HG03521 (cell line): ENCODE measurements at regions not wholly inside any gene's neighbourhood (a gene's known extent, or its start where the extent isn't known, plus 50 kb on each side); places are given as distances from the start of the nearest gene placed in this dataset.
"Not testable (repeated sequence)": the region's sequence is repeated elsewhere in the genome, so short reads cannot be mapped to it uniquely, and the experiment has no call there.

Source experiments
- ATAC-seq: cut with Tn5 transposase; IDR thresholded peaks from one replicate; pipeline ENCODE4 v1.9.1; 2021; ENCODE audit warnings: mild to moderate bottlenecking, moderate library complexity; ENCODE audit not compliant: unreplicated experiment

DNA sequence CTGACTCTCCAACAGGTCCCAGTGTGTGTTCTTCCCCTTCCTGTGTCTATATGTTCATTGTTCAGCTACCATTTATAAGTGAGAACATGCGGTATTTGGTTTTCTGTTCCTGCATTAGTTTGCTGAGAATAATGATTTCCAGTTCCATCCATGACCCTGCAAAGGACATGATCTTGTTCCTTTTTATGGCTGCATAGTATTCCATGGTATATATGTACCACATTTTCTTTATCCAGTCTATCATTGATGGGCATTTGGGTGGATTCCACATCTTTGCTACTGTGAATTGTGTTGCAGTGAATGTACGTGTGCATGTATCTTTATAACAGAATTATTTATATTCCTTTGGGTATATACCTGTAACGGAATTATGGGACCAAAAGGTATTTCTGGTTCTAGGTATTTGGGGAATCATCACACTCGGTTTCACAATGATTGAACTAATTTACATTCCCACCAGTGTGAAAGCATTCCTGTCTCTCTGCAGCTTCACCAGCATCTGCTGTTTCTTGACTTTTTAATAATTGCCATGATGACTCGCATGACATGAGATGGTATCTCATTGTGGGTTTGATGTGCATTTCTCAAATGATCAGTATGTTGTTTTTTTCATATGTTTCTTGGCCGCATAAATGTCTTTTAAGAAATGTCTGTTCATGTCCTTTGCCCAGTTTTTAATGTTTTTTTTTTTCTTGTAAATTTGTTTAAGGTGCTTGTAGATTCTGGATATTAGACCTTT lies 60.2 kb downstream of the LSMEM1 start:
- ATAC-seq = no peak

DNA sequence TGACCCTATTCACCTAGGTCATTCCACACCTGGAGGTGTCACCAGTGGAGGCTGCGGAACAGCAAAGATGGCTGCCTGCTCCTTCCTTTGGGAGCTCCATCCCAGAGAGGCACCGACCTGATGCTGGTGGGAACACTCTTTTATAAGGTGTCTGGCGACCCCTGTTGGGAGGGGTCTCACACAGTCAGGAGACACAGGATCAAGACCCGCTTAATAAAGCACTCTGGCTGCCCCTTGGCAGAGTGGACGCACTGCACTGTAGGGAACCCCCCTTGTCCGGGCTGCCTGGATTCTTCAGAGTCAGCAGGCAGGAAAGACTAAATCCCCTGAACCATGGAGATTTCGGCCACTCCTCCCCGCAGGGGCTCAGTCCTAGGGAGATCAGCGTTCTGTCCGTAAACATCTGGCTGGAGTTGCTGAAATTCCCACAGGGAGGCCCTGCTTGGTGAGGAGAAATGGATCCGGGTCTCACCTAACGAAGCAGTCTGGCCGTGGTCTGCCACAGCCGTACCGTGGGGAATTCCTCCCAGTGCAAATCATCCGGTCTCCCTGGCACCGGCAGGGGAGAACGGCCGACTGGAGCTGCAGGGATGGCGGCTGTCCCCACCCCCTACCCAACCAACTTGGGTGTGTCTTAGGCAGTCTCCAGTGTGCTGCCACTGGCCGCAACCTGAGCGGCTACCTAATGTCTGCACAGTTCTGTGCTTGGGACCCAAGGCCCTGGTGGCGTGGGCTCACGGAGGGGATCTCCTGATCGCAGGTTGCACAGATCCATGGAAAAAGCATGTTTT lies 66.1 kb downstream of the LSMEM1 start:
- ATAC-seq = no peak

- ATAC-seq = no peak
These were observed 67.1 kb downstream of the LSMEM1 start for GRCh38 chr7:112547916-112548315.

- ATAC-seq = peak; percentile 91
These were observed 69.8 kb downstream of the LSMEM1 start for GRCh38 chr7:112550468-112551060.

DNA sequence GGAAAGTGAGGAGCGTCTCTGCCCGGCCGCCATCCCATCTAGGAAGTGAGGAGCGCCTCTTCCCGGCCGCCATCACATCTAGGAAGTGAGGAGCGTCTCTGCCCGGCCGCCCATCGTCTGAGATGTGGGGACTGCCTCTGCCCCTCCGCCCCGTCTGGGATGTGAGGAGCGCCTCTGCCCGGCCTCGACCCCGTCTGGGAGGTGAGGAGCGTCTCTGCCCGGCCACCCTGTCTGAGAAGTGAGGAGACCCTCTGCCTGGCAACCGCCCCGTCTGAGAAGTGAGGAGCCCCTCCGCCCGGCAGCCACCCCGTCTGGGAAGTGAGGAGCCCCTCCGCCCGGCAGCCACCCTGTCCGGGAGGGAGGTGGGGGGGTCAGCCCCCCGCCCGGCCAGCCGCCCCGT lies 70.7 kb downstream of the LSMEM1 start:
- not testable (repeated sequence) for ATAC-seq

DNA sequence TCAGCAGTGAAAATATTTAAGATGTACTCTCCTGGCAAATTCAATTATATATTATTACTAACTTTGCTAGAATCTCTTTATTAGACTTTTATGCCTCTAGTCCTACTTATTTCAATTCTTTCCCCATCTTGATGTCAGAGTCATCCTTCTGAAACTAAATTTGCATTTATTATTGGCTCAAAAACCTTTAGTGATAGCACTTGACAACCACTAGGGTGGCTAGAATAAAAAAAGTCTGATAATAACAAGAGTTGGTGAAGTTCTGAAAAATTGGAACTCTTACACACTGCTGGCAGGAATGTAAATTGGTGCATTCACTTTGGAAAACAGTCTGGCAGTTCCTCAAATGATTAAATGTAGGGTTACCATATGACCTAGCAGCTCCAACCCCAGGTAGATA lies 73.8 kb downstream of the LSMEM1 start:
- ATAC-seq = no peak

DNA sequence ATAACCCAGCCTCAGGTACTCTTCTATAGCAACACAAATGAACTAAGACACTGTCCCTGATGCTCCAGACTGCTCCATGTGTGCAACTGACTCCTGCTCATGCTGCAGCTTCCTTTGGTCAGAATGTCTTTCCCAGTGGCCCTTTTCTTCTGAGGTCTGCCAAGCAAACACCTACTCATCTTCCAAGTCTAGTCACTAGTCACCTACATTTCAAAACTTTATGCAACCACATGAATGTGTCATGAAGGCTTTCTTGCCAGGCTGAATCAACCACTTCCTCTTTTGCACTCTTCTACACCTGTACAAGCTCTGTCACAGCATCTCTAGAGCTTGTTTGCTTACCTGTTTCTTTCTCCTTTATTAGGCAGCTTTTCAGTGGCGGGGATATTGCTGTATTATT lies 75.8 kb downstream of the LSMEM1 start:
- ATAC-seq = peak; percentile 93

- no peak for ATAC-seq
These were observed 85.9 kb downstream of the LSMEM1 start for GRCh38 chr7:112566442-112567324.

DNA sequence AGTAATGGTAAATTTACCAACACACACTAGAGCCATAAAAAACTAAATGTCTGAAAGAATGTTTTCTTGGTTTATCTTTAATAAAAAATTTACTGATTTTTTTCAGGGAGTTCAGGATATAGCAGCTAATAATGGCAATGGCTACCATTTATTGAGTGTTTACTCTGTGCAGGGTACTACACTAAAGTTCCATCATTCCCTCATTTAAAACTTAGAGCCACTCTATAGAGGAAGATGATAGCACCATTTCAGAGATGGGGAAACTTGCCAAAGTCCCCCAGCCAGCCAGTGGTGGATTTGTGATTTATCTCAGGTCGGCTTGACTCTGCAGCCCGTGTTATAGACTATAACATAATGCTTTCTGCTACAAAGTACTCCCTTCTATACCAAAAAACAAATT lies 86.6 kb downstream of the LSMEM1 start:
- no peak for ATAC-seq

- ATAC-seq = no peak
These were observed 91.2 kb downstream of the LSMEM1 start for GRCh38 chr7:112571852-112572607.

GRCh38 chr7:112572669-112573301 lies 92.0 kb downstream of the LSMEM1 start:
- ATAC-seq = no peak

DNA sequence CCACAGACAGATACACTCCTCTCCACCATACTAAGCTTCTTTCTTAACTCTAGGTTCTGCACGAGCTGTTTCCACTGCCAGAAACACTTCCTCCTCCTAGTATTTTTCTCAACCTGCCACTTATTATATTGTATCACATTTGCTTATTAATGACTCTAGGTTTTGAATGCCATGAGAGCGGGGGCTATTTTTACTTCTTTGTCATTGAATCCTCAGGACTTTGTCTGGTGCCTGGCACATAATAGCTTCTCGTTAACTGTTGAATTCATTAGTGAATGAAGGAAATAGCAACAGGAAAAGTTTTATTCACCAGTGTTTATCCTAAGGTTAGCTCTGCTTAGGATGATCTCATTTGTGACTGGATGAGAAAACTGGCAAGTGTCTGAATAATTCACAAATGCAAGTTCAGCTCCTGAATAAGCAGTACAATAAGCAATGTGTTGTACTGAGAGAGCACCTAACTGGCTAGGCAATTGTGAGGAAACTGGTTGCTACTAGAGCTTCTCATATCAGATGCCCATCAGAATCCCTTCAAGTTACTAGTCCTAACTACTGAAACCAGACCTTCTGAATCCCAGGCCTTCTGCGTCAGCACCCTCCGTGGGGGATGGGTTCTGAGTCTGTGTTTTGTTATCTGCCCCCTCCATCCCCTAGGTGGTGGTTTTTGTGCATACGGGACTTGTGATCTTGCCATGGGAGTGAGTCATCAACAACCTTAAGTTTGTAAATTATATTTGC lies 92.7 kb downstream of the LSMEM1 start:
- ATAC-seq = no peak

DNA sequence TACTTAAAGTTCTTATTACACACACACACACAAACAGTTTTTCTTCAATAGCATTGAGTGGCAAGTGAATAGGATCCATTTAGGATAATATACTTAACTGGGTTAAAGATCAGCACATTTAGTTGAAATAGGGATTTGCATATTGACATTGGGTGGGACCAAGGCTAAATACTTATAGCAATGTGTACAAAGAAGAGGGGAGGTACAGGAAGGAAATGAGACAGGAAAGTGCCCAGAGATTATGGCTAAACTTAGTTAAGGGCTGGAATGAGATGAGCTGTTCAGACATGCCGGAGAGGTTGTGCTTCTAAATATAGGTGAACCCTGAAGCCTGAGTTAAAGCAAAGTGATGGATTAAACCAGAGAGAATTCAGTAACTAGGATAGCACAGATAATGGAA lies 95.1 kb downstream of the LSMEM1 start:
- no peak for ATAC-seq

- no peak for ATAC-seq
These were observed 98.6 kb downstream of the LSMEM1 start for GRCh38 chr7:112579388-112579787.

DNA sequence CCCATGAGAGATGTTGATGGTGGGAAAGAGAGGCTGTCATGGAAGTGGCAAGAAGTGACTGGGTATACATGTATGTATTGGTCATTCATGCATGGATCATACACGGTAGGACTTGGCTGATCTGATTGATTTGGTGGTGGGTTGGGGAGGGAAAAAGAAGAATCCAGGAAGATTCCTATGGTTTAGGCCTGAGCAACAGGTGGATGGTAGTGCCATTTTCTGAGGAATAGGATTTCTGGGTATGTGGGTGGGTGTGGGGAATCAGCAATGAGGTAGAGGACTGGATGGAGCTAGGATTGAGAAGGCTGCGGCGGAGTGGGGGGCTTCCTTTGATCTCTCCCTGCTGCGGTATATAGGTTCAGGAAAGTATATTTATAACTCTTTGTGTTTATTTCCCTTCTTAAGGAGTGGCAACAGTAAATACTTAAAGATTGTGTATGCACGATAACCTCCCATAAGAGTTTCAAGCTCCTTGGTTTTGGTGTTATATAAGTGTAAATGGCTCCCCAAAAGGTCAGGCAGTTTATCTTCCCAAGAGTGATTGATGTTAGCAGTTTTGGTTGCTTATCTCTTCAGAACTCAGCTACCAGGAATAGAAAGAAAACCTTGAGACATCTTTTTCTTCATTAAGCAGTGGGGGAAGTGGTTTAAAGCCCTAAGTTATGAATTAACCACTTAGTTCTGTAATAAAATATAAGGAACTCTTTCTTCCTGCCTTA lies 100.1 kb downstream of the LSMEM1 start:
- no peak for ATAC-seq

GRCh38 chr7:112581529-112581928 lies 100.7 kb downstream of the LSMEM1 start:
- ATAC-seq = no peak

GRCh38 chr7:112584290-112584689 lies 103.5 kb downstream of the LSMEM1 start:
- no peak for ATAC-seq

- ATAC-seq = no peak
These were observed 106.7 kb downstream of the LSMEM1 start for GRCh38 chr7:112587504-112587903.
